A204.1 (cell line): ENCODE measurements at regions not wholly inside any gene's neighbourhood (a gene's known extent, or its start where the extent isn't known, plus 50 kb on each side); places are given as distances from the start of the nearest gene placed in this dataset.
"Not testable (repeated sequence)": the region's sequence is repeated elsewhere in the genome, so short reads cannot be mapped to it uniquely, and the experiment has no call there.

ENCODE experiments used
- FAIRE-seq: peaks from 2 replicates; lab custom pipeline; 2012; peaks lifted over from hg19 to GRCh38; lab: Jason Lieb, UNC

DNA sequence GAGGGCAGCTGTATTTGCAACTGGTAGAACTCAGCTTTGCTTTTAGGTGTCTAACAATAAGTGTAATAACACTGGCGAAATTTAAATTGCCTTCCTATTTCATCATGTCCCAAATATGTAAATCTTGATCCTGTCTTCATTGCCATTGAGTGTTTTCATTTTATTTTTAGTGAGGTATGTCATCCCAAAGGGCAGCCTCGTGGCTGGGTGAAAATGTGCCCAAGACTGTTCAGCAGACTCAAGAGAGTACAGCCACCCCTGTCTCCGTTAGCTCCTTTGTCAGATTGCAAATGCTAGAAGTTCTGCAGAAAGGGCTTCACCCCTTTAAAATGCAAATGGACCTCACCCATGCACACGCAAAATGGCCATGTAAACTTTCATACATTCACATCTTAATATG lies 278.8 kb downstream of the RND3 start:
- FAIRE-seq = no peak

- FAIRE-seq = no peak
Observed at GRCh38 chr2:150207979-150208378, 279.5 kb downstream of the RND3 start.

DNA sequence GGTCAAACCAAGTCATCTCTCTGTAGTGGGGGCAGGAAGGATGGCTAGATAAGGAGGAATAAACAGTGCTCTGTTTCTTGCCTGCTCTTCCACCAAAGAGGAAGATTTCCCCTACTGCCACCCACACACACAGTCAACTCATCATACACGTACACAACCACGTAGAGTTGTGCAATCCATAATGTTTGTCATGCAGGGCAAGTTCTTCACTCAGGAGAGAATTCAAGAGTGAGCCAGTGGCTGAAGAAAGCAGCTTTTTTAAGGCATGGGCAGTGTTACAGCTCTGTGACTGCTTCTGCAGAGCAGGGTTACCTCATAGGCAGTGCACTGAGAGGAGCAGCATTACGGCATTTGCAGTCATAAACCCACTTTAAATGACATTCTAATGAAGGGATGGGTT lies 283.0 kb downstream of the RND3 start:
- FAIRE-seq = no peak

DNA sequence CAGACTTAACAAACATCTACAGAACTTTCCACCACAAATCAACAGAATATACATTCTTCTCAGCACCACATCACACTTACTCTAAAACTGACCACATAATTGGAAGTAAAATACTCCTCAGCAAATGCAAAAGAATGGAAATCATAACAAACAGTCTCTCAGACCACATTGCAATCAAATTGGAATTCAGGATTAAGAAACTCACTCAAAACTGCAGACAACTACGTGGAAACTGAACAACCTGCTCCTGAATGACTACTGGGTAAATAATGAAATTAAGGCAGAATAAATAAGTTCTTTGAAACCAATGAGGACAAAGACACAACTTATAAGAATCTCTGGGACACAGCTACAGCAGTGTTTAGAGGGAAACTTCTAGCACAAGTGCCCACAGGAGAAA lies 292.7 kb downstream of the RND3 start:
- FAIRE-seq = not testable (repeated sequence)

- no peak for FAIRE-seq
Observed at GRCh38 chr2:150192701-150193100, 294.8 kb downstream of the RND3 start.

GRCh38 chr2:150191349-150191748 lies 296.1 kb downstream of the RND3 start:
- FAIRE-seq = no peak

- FAIRE-seq = no peak
Observed at GRCh38 chr2:150190546-150190945, 296.9 kb downstream of the RND3 start.

DNA sequence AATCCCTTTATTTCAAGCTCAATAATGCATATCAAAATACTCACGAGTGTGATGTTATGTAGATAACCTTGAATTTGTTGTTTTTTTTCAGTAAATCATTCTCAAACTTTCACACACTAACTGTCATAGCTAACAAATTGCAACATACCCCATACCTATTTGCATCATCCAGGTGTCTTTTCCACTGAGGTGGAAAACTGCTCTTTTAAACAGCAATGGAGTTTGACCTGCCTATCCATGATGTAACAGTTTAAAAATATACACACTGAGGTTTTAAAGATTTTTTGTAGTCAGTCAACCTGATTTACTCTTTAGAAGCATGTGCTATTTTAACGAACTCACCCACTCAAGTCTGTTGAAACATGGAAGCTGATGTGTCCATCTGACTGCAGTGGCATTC lies 298.7 kb downstream of the RND3 start:
- FAIRE-seq = no peak

DNA sequence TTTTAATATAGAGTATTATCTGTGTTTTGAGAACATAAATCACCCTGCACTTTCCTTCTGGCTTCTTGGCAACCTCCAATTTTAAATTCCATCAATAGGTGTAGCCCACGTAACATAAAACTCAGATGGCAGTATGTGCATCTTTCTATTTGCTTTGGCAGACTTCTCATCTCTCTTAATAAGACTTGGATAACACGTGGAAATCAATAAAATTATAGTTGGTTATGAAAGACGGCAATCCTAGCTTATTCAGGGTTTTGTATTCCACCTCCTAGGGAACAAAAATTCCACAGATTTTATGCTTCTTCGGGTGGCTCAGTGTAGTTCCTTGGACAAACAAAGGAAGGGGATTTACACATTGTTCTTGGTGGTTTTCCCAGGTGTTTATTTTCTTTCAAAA lies 299.3 kb downstream of the RND3 start:
- no peak for FAIRE-seq

DNA sequence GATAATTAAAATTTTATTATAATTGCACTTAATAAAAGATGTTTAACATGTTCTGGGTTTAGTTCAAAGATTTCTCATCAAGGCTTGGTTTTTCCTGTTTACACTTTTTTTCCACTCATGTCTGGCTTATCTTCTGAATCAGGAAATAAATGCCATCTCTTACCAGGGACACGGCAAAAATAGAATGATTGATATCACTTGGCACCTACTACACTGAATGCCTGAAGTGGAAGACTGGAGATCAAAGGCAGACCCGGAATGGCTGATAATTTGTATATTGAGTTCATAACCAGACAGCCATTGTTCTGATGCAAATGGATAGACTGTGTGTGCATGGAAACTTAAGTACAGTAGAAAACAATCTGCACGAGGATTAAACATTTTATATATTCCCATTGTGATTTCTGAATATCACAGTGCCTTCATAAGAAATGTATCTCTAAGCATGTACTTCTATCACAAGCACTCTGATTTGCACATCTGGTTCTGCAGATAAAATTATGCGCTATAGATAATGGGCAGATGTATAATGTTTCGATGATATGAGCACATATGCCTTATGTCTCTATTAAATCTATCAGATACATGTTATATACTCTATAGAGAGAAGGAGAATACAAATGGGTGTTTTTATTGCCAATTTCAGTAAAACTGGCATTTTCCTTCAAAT lies 304.8 kb downstream of the RND3 start:
- FAIRE-seq = no peak

GRCh38 chr2:150178591-150178990 lies 308.9 kb downstream of the RND3 start:
- FAIRE-seq = no peak

DNA sequence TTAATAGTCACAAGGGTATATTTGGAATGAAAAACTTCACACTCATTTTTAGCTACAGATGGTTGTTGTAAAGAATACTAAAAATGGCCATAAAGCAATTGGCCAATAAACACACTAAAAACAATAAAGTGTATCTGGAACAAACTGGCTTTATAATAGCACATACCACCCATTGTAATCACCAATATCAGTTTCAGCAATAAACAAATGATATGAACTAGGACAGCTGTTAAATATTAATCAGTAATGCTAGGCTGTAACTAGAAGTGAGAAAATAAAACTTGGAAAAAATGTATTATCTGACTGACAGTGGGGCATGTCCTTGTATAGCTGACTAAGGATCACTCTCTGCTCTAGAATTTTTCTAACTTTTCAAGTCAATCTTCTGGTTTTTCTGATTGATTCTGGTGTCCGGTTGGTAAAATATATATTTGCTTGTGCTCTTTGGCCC lies 312.5 kb downstream of the RND3 start:
- no peak for FAIRE-seq

DNA sequence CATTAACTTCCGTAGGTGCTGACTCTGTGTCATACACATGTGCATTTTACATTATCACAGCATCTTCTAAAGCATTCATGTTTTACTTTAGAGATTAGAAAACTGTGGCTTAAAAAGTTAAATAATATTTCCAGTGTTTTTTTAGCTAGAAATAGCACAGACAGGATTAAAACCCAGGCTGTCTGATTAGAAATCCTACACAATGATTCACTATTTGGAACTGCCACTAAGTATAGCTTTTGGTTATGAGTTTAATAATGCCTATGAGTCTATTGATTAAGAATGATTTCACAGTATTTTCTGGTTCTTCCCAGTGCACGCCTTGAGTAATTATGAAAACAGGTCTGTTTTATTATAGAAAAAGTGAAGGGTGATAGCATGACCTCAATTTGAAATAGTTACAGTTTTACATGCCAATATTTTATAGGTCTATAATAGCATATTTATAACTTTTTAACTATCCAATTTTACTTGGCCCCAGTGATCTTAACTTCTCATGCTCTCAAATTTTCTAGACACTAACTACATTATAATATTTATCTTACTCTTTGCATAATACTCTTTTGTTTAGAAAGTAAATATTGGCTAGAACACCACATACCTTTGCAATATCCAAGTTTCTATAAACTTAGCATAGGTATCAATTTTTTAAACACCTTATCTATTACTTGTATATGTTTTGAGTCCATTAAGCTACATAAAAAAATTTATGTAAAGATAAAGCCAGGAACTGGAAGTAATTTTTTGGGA lies 313.2 kb downstream of the RND3 start:
- no peak for FAIRE-seq

- no peak for FAIRE-seq
Observed at GRCh38 chr2:150171065-150171548, 316.4 kb downstream of the RND3 start.

DNA sequence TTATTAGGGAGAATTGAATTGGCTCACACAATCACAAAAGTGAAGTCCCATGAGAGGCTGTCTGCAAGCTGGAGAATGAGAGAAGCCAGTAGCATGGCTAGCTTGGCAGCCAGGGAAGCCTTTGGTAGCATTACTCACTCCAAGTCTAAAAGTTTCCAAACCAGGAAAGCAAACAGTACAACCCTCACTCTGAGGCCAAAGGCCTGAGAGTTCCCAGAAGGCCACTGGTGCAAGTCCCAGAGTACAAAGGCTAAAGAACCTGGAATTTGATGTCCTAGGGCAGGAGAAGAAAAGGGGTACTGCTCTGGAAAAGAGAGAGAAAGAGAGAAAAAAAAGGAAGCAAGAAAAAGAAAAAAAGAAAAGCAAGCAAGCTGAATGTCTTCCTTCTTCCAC lies 318.2 kb downstream of the RND3 start:
- no peak for FAIRE-seq

- FAIRE-seq = no peak
Observed at GRCh38 chr2:150168595-150169236, 318.8 kb downstream of the RND3 start.

- no peak for FAIRE-seq
Observed at GRCh38 chr2:150167711-150168110, 319.8 kb downstream of the RND3 start.

GRCh38 chr2:150166313-150167051 lies 321.0 kb downstream of the RND3 start:
- no peak for FAIRE-seq

- no peak for FAIRE-seq
Observed at GRCh38 chr2:150165988-150166312, 321.5 kb downstream of the RND3 start.

DNA sequence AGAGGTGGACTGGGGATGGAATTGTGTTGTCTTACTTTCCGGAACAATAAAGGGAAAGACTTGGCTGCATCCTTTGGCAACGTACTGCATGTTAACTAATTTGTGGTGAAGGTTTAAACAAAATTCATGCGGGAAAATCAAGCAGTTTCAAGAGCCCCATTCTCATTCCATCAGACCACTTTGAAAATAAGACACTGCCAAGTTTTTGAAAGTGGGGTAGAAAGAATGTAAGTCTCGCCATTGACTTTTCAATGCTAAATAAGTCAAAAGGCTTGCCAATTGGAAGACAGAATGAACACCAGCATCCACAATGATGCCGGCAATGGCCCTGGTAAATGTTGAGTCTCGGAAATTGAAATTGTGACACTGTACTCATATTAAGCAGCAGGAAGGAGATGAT lies 322.0 kb downstream of the RND3 start:
- no peak for FAIRE-seq

GRCh38 chr2:150162241-150162942 lies 325.1 kb downstream of the RND3 start:
- no peak for FAIRE-seq

DNA sequence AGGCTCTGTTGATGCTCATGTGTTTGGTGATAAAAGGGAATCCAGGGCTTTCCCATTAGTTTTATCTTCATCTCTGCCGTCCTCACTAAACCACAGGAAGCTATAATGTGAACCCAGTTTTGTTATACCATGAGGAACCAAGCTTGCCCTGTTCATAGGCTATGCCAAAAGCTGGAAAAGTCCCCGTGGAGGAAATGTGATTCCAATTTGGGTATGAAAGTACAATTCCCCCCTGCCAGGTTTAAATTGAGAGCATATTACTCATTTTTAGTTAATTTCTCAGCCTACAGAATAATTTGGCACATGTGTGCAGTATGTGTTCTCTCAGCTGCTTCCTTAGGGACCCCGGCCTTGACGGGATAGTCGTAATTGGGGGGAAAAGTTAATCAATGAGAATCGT lies 327.4 kb downstream of the RND3 start:
- FAIRE-seq = no peak
